ENCODE measurements at regions not wholly inside any gene's neighbourhood (a gene's known extent, or its start where the extent isn't known, plus 50 kb on each side); places are given as distances from the start of the nearest gene placed in this dataset.

- H3K36me3 Mint-ChIP-seq (ENCODE audit: unreplicated experiment): peaks cover 3% of the 10 kb centered on the region
- no peaks in the 10 kb centered on the region for H3K9me3 Mint-ChIP-seq (ENCODE audit: unreplicated experiment)
- DNase-seq: no peak
- H3K4me1 Mint-ChIP-seq (ENCODE audit: low read depth, unreplicated experiment): peaks cover 2% of the 10 kb centered on the region
- no peak for TF ChIP-seq CTCF (IDR thresholded peaks at IDR 0.05; ENCODE audit: partially characterized antibody, unreplicated experiment)
- no peak overlapping the region for H3K27ac Mint-ChIP-seq (ENCODE audit: unreplicated experiment)
- H3K27me3 Mint-ChIP-seq (ENCODE audit: unreplicated experiment): no peaks in the 10 kb centered on the region
- H3K4me3 Mint-ChIP-seq (ENCODE audit: unreplicated experiment): no peak overlapping the region
These were observed 72.2 kb upstream of the MAN1A2 start for GRCh38 chr1:117295001-117295400.

- Mint-ChIP-seq H3K27ac (ENCODE audit: unreplicated experiment) (no peak overlapping the region), H3K27me3 (ENCODE audit: unreplicated experiment) (no peaks in the 10 kb centered on the region), H3K36me3 (ENCODE audit: unreplicated experiment) (no peaks in the 10 kb centered on the region), H3K4me3 (ENCODE audit: unreplicated experiment) (no peak overlapping the region), H3K9me3 (ENCODE audit: unreplicated experiment) (no peaks in the 10 kb centered on the region), H3K4me1 (ENCODE audit: low read depth, unreplicated experiment) (no peaks in the 10 kb centered on the region)
- no peak for DNase-seq
- no peak for TF ChIP-seq CTCF (IDR thresholded peaks at IDR 0.05; ENCODE audit: partially characterized antibody, unreplicated experiment)
These were observed 76.4 kb upstream of the MAN1A2 start for GRCh38 chr1:117290890-117291289.

- no peak for TF ChIP-seq CTCF (IDR thresholded peaks at IDR 0.05; ENCODE audit: partially characterized antibody, unreplicated experiment)
- H3K4me3 Mint-ChIP-seq (ENCODE audit: unreplicated experiment): no peak overlapping the region
- H3K36me3 Mint-ChIP-seq (ENCODE audit: unreplicated experiment): no peaks in the 10 kb centered on the region
- no peaks in the 10 kb centered on the region for H3K9me3 Mint-ChIP-seq (ENCODE audit: unreplicated experiment)
- no peak for DNase-seq
- no peaks in the 10 kb centered on the region for H3K27me3 Mint-ChIP-seq (ENCODE audit: unreplicated experiment)
- H3K27ac Mint-ChIP-seq (ENCODE audit: unreplicated experiment): no peak overlapping the region
- no peaks in the 10 kb centered on the region for H3K4me1 Mint-ChIP-seq (ENCODE audit: low read depth, unreplicated experiment)
These were observed 77.9 kb upstream of the MAN1A2 start for GRCh38 chr1:117289316-117289870.

GRCh38 chr1:117286562-117286961, 75.8 kb upstream of the VTCN1 start:
- TF ChIP-seq CTCF (IDR thresholded peaks at IDR 0.05; ENCODE audit: partially characterized antibody, unreplicated experiment): no peak
- no peaks in the 10 kb centered on the region for H3K9me3 Mint-ChIP-seq (ENCODE audit: unreplicated experiment)
- H3K27me3 Mint-ChIP-seq (ENCODE audit: unreplicated experiment): no peaks in the 10 kb centered on the region
- no peak overlapping the region for H3K27ac Mint-ChIP-seq (ENCODE audit: unreplicated experiment)
- H3K4me3 Mint-ChIP-seq (ENCODE audit: unreplicated experiment): no peak overlapping the region
- no peaks in the 10 kb centered on the region for H3K36me3 Mint-ChIP-seq (ENCODE audit: unreplicated experiment)
- no peak for DNase-seq
- H3K4me1 Mint-ChIP-seq (ENCODE audit: low read depth, unreplicated experiment): no peaks in the 10 kb centered on the region

- Mint-ChIP-seq H3K9me3 (ENCODE audit: unreplicated experiment) (no peaks in the 10 kb centered on the region), H3K27me3 (ENCODE audit: unreplicated experiment) (no peaks in the 10 kb centered on the region), H3K27ac (ENCODE audit: unreplicated experiment) (no peak overlapping the region), H3K4me3 (ENCODE audit: unreplicated experiment) (no peak overlapping the region), H3K36me3 (ENCODE audit: unreplicated experiment) (no peaks in the 10 kb centered on the region), H3K4me1 (ENCODE audit: low read depth, unreplicated experiment) (no peaks in the 10 kb centered on the region)
- no peak for DNase-seq
- no peak for TF ChIP-seq CTCF (IDR thresholded peaks at IDR 0.05; ENCODE audit: partially characterized antibody, unreplicated experiment)
These were observed 75.4 kb upstream of the VTCN1 start for GRCh38 chr1:117286145-117286544.

All from glutamatergic neuron (in vitro differentiated cells).